ENCODE measurements at regions not wholly inside any gene's neighbourhood (a gene's known extent, or its start where the extent isn't known, plus 50 kb on each side); places are given as distances from the start of the nearest gene placed in this dataset.

- DNase-seq (ENCODE audit: low spot score): no peak
- no peak for TF ChIP-seq CTCF (IDR thresholded peaks at IDR 0.05)
- Histone ChIP-seq H3K4me3 (no peak overlapping the region), H3K27ac (no peak overlapping the region)
Observed at GRCh38 chr2:204150721-204151120, 214.2 kb downstream of the ICOS start.

- H3K4me3 ChIP-seq: no peak overlapping the region
- no peak for TF ChIP-seq CTCF (IDR thresholded peaks at IDR 0.05)
- no peak for DNase-seq (ENCODE audit: low spot score)
- H3K27ac ChIP-seq: no peak overlapping the region
Observed at GRCh38 chr2:204152616-204153015, 216.1 kb downstream of the ICOS start.

- Histone ChIP-seq H3K27ac (no peak overlapping the region), H3K4me3 (no peak overlapping the region)
- DNase-seq (ENCODE audit: low spot score): no peak
- TF ChIP-seq CTCF (IDR thresholded peaks at IDR 0.05): no peak
Observed at GRCh38 chr2:204154863-204155262, 218.3 kb downstream of the ICOS start.

- no peak for DNase-seq (ENCODE audit: low spot score)
- TF ChIP-seq CTCF (IDR thresholded peaks at IDR 0.05): no peak
- Histone ChIP-seq H3K27ac (no peak overlapping the region), H3K4me3 (no peak overlapping the region)
Observed at GRCh38 chr2:204156456-204156855, 219.9 kb downstream of the ICOS start.

GRCh38 chr2:204157684-204158083, 221.1 kb downstream of the ICOS start:
- DNase-seq (ENCODE audit: low spot score): no peak
- Histone ChIP-seq H3K27ac (no peak overlapping the region), H3K4me3 (no peak overlapping the region)
- no peak for TF ChIP-seq CTCF (IDR thresholded peaks at IDR 0.05)

GRCh38 chr2:204159526-204159925, 223.0 kb downstream of the ICOS start:
- no peak for TF ChIP-seq CTCF (IDR thresholded peaks at IDR 0.05)
- no peak for DNase-seq (ENCODE audit: low spot score)
- Histone ChIP-seq H3K4me3 (no peak overlapping the region), H3K27ac (no peak overlapping the region)

- DNase-seq (ENCODE audit: low spot score): no peak
- Histone ChIP-seq H3K4me3 (no peak overlapping the region), H3K27ac (no peak overlapping the region)
- no peak for TF ChIP-seq CTCF (IDR thresholded peaks at IDR 0.05)
Observed at GRCh38 chr2:204160989-204161388, 224.4 kb downstream of the ICOS start.
